SIG-M5 treated with dmso at 0.1 percent for 504 hours (cell line): ENCODE measurements at regions not wholly inside any gene's neighbourhood (a gene's known extent, or its start where the extent isn't known, plus 50 kb on each side); places are given as distances from the start of the nearest gene placed in this dataset.
"Not testable (repeated sequence)": the region's sequence is repeated elsewhere in the genome, so short reads cannot be mapped to it uniquely, and the experiment has no call there.

Source experiments
- DNase-seq: peaks from one replicate; lab custom pipeline; 2025; ENCODE audit not compliant: unreplicated experiment; lab: John Stamatoyannopoulos, UW

DNA sequence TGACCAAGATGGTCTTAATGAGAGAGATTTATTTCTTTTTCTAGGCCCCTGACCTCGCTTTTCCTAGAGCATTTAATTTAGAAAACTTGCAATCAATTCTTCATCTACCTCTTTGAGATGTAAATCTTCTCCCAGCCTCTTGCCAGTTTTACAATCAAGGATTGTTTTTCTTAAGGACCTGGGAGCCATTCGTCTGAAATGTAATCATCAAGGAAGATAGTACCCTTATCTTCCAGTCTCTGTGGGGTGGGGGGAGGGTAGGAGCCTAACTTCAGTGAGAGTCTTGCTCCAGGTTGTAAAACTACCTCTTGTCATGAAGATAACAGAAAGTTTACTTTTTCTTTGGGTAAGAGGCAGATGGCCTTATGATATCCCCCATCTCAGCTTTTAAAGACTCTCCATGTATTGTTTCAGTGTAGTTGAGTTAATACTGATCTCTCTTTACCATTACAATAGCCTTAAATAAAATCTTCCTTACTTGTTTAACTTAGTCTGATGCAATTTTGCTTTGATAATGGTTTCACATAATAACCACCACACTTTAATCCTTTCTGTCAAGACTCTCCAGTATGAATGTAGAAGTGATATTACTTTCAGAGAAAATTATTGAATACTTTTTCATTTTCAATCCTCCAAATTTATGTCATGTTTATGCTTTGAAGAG lies 110.2 kb upstream of the CPHXL start:
- DNase-seq: no peak

DNA sequence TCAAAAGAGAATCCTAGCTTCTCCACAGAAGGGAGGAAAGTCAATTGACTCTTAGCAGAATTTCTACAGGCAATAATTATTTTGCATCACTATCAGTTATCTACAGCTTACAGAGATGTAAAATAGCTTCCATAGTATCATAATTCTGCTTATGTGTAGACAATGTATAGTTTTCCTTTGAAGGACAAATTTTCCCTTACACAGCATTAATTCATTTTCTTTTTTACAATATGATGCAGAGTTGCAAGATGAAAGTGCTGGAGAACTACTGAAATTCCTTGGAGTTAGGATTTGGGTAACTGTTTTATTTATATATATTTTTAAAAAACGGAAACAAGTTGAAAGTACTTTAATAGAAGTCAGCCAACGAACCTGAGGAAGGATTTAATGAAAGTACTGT lies 111.0 kb upstream of the CPHXL start:
- DNase-seq: no peak

DNA sequence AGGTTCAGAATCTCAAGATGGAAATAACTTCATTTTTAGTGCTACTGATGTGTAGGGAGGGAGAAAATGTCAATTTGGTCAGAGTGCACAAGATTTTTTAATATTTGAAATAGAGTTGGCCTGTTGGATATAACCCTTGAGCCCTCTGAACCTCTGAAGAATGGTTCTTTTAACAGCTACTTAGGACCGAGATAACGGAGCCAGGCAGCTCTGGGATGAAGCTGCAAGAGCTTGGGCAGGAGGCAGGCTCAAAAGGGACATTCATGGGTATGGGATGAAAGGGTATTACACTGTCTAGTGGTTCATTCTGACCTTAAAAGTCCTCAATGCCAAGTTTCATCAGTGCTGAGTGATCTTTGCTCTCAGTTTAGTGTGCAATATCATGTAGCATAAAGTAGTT lies 111.4 kb upstream of the CPHXL start:
- no peak for DNase-seq

DNA sequence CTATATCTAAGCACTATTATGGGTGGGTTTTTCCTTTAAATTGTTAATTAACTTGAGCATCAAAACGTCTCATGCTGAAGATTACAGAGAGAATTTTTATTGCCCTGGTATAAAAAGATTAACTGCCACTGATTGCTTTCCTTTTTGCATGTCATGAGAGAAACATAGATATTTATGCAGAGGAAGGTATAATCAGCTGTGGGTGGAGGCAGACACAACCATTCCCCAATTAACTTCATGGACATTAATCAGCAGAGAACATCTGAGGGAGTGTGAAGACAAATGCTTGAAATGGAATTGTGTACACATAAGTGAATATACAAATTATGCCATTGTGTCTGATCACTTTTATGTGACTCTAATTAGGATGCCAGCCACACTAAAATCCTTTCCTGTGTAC lies 115.2 kb upstream of the CPHXL start:
- DNase-seq: no peak

DNA sequence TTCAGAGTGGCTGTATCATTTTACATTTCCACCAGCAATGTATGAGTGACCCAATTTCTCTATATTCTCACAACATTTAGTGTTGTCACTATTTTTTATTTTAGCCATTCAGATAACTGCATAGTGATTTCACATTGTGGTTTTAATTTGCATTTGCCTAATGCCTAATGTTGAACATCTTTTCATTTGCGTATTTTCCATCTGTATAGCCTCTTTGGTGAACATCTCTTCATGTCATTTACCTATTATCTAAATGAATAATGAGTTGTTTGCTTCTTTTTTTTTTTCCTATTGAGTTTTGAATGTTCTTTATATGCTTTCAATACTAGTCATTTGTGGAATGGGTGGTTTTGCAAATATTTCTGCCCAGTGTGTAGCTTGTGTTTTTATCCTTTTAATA lies 120.9 kb upstream of the CPHXL start:
- no peak for DNase-seq

DNA sequence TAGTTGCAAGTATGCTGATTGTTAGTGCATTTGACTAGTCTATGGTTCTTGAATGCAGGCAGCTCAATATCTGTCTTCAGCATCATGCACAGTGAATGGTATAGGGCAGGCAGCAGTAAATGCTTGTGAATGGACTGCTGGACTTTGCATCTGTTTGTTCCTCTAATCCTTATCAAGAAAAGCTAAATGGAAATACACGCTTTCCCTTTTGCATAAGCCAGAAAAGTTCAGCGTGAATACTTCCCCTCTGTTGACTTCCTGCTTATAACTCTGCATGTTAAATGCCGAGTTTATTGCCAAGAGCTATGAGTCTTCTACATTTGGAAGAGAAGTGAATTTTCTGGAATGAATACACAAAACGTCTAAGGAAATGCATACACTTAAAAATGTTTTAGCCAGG lies 127.9 kb upstream of the CPHXL start:
- DNase-seq: no peak

DNA sequence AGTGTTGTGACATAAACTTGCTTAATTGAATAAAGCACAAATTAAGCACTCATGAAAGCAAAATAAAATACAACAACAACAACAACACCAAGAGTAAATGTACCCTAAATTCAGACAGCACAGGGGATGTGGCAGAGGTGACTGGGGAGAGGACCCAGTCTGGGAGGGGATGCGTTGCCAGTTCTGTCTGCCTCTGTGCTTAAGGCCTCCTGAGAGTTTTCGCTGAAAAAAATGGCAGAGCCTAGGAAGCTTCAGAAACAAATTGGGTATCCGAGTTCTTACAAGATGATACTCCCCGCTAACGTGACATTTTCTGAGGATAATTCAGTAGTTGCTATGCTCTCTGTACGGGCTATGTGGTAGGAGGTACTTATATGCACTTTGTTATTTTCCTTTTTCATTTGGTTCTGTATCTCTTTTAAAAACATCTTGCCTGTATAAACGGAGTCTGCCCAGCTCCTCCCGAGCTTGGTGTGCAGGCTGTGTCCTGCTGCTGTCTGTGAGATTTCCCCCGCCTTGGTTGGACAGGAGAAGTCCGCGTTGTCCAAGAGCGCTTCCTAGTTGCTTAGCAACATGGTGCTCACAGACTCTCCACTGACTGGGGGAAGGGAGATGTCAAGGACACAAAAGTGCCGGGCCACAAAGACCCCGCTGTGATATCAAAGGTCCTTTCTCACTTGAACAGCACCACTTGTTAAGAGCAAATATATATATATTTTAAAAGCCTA lies 134.2 kb upstream of the CPHXL start:
- DNase-seq: no peak

DNA sequence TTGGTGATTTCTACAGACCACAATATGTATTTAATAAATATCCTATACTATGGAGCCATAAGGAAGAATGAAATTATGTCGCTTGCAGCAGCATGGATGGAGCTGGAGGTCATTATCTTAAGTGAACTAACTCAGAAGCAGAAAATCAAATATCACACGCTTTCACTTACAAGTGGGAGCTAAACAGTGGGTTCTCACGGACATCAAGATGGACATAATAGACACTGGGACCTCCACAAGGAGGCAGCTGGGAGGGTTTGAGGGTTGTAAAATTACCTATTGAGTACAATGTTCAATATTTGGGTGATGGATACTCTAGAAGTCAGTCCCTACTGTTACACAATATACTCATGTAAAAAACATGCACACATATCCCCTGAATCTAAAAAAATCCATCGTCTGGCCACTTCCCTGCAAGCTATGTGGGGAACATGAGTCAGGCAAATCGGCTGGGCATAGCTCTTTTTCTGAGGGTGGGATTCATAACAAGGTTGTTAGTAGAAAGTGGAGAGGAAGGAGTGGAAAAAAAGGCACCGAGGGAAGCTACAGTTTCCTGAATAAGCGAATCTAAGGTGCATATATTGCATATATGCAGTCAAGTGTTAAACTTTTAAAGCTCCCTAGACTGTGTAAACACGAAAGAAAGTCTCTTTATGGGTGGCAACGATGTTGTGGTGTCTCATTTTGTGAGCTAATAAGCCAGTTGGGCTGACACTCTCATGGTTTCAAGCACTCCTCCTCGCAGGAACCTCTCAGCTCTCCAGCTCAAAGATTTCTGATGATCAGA lies 135.2 kb upstream of the CPHXL start:
- no peak for DNase-seq

DNA sequence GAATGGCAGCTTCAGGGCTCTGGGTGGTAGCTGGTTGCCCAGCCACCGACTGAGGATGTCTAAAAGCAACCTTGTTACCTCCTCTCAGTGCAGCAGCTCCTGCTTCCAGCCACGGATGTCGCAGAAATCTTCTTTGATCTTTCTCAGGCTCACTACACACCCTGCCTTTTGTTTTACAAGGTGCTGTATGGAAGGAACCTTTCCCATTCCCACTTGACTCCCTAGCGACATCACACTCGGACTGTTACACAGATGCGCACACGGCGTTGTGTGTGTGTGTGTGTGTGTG lies 135.8 kb upstream of the CPHXL start:
- no peak for DNase-seq

DNA sequence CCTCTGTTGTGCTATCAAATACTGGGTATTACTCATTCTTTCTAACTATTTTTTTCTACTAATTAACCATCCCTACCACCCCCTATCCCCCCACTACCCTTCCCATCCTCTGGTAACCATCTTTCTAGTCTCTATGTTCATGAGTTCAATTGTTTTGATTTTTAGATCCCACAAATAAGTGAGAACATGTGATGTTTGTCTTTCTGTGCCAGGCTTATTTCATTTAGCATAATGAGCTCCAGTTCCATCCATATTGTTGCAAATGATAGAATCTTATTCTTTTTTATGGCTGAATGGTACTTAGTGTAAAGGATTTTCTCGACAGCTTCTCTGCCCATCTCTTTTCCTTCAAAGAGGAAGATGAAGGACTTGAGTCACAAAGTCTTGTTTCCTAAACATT lies 138.0 kb upstream of the CPHXL start:
- DNase-seq: no peak

DNA sequence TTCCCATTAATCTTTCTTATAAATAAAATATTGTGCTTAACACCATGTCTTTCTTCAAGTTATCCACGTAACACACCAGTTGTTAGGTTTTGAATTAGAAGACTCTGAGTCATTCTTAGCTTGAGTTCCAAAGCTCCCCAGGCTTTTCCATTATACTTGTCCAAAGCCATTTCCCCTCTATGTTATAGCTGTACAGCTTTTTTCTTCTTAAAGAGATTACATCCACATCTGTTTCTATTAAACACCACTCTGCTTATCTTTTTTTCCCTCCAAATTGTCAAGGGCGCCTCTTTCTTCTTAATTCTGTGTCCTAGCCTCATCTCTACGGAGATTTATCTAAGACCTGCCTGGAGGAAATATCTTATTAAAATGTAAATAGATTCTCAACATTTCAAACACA lies 139.4 kb upstream of the CPHXL start:
- no peak for DNase-seq

DNA sequence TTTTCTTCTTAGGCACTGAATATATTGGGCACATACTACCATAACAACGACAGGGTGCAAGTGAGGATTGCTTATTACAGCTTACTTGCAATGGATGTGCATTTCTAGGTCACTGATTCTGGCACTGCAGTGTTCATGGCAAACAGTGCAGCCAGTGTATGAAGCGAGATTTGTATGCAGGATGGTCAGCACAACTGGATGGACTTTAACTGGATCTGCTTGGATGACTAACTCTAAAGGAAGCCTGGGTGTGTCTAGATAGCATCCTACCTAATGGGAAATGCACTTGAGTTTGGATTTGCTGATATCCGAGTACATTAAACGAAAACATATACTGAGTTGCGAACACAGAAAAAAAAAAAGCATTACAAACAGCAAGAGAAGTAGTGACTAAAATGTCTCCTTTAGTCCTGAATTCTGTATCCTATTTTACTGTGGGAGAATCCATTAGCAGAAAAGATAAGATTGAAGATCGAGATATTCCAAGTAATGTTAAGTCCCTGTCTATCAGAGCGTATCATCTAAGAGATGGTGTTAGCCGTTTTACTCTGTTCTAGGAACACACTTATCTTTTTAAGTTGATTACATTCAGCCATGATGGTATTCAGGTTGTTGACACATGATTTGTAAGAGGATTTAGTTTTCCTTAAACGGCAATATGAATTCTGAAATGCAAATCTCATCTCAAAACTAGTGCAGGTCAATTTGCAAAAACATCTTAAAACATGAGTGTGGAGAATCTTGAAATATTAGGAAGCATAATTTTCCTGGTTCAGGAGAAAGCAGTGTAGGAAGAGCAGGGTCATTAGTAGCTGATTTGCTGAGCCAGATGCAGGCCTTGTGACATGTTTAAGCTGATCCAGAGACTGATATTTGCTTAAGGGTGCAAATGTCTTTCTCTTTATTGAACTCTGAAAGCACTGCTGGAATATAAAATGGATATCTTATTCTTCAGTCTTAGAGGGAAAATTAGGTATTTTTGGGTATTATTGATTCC lies 142.6 kb upstream of the CPHXL start:
- no peak for DNase-seq

DNA sequence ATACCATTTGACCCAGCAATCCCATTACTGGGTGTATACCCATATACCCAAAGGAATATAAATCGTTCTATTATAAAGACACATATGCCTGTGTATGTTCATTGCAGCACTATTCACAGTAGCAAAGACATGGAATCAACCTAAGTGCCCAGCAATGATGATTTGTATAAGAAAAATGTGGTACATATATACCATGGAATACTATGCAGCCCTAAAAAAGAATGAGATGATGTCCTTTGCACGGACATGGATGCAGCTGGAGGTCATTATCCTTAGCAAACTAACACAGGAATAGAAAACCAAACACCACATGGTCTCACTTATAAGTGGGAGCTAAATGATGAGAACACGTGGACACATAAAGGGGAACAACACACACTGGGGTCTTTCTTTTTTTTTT lies 155.0 kb upstream of the CPHXL start:
- not testable (repeated sequence) for DNase-seq

DNA sequence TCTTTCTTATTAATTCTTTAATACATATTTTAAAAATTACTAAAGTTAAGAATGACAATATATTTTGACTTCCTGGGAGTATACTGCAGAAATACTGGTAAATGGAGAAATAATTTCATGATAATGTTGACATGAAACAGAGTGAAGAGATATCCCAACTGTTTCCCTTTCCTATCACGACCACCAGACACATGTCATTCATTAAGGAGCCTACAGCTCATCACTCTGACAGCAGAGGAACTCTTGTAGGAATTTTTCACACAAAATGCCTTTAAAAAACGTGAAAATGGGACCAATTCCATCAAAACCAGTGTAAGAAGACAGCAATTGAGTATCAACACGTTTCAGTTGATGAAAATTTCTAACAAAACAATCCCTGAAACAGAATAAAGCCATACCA lies 172.9 kb upstream of the CPHXL start:
- no peak for DNase-seq

DNA sequence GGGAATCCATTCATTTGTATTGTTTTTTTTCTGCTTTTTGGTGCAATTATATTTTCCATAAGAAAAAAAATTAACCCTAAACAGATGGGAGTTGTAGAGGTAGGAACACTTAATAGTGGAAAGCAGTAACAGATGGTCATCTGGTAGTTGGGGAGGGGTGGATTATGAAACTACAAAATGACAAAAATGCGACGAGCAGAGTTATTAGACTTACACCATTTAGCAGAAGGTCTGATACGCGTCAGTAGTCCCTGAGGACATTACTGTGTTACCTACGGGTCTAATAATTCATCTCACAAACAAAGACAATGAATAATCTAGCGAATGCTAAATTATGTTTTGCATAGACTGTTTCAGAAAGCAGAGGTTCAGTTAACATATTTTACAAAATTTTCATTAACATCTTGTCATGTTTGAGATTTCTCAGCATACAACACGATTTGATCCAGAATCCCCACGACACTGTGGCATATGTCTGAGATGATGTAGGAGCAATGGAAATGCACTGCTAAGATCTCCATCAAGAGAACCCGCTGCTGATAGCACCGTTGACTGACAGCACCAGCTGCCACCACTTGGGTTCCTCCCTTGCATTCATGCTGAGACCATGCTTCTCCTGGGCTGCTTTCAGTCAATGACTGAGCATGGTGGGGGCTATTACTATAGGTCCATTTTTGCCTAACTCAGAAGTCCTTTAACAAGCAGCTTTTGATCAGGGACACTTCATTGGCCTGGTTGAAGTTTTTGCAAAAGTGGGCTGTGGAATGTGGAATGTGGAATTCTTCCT lies 182.2 kb upstream of the CPHXL start:
- no peak for DNase-seq

DNA sequence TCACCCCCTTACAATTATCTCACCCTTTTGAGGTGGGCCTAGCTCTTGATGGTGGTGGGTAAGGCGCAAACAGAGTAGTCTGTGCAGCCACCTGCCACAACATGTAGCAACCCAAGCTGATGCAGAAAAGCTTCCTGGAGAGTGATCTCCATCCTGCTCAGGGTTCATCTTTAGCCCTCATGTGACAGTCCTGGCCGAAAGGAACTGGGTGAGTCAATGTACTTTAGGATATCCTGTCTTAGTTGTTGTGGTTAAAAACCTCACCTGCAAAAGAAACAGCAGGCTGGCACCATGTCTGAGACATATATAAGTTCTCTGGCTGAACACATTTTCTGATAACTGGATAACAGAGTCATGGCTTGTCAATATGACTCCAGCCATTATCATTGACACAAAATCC lies 183.5 kb upstream of the CPHXL start:
- no peak for DNase-seq

DNA sequence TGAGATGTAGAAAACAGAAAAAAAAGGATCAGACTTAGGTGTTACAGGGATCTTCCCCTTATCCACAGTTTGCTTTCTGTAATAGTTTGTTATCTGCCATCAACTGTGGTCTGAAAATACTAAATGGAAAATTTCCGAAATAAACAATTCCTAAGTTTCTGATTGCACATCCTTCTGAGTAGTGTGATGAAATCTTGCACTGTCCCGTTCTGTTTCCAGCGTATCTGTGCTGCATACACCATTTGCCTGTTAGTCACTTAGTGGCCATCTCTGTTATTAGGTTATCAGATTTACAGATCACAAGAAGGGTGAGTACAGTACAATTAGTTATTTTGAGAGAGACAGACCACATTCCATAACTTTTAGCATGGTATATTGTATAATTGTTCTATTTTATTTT lies 185.6 kb upstream of the CPHXL start:
- no peak for DNase-seq

DNA sequence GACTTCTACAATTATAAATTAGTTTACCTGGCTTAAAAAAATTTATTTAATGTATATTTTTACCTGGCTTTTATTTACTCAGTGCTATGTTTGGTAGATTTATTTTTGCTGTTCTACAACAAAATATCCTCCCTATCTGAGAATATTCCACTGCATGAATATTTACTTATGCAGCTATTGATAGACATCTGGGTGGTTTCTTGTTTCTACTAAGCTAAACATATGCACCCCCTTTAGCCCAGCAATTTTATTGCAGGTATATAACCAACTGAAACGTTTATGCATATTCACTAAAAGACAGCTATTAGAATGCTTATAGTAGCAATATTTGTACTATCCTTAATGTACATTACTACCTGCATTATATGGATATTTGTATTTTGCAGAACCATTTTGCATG lies 187.7 kb upstream of the CPHXL start:
- no peak for DNase-seq

DNA sequence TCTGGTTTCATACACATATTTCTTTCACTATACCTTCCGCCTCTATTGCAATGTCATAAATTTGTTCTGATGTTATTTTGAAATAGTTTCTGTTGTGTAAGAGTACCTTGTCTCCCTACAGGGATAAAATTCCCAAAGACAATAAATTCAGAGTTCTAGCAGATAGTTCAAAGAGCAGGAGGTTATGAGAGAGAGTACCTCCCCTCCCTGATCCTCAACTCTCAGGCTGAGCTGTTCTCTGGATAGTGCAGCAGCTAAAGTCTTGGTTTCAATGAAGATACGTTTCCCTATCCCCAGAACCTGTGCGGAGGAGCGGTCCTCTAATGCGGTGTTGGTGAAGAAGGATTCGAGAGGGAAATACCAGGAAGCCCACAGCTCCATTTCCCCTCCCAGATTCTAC lies 190.2 kb upstream of the CPHXL start:
- no peak for DNase-seq

DNA sequence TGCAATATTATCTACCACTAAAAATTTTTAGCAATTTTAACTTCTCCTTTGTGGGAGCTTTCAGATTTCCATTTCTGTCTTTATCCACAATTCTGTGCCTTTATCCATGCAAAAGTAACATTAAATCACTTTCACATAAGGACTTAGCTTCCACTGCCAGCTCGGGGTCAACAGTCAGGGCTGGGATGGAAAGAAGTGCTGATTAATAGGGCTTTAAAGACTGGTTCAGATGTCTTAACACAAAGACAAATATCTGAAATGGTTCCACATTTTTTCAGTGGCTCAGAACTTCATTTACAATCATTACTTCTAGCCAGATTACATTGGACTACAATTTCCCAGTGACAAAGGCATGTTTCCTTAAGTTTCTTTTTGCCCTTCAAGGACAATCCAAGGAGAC lies 191.8 kb upstream of the CPHXL start:
- DNase-seq: no peak

DNA sequence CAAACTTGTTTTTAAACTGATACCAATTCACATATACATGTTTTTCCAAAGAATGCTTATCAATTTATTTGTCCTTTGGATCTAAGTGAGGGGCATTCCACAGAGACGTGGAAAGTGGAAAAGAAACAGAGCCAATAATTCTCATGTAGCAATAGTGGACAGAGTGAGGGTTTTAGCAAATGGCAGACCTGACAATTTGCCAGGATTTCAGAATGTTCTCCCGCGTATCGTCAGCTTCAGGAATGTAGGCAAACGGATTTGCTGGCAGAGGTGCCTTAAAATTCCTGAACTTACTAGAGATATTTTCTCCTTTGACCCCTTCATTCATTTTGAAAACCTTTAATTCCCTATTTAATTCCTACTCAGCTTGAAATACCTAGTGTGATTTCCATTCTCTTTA lies 193.4 kb upstream of the CPHXL start:
- DNase-seq: no peak
